H1 (cell line): ENCODE measurements at regions not wholly inside any gene's neighbourhood (a gene's known extent, or its start where the extent isn't known, plus 50 kb on each side); places are given as distances from the start of the nearest gene placed in this dataset.

Experiments
- CTCF ChIA-PET: fragments of 300-600 bp; sonication (Branson Sonifier 250); formaldehyde crosslinking; loops from one replicate; lab custom pipeline; 2021; ENCODE audit not compliant: partially characterized antibody; lab: Charles Lee
- POLR2A ChIA-PET: fragments of 300-600 bp; sonication (Branson Sonifier 250); formaldehyde crosslinking; loops from one replicate; lab custom pipeline; 2021; ENCODE audit warnings: inconsistent platforms; ENCODE audit not compliant: partially characterized antibody; lab: Charles Lee
- DNase-seq, 2 experiments: peaks; one replicate each; pipeline versions ENCODE4 v3.0.0 to v3.0.0-alpha.2; 2010 to 2022; ENCODE audit warnings: low spot score in 2 of 2, low read depth in 1 of 2, mixed read lengths in 1 of 2
- FAIRE-seq: peaks from 2 replicates; lab custom pipeline; 2011; peaks lifted over from hg19 to GRCh38; lab: Jason Lieb, UNC
- H2AFZ ChIP-seq: 2 replicates; pipeline ENCODE4 v1.8.1; 2012; ENCODE audit warnings: low read length, inconsistent platforms
- H2AK5ac ChIP-seq: 2 replicates; pipeline ENCODE4 v1.6.1; 2013; ENCODE audit warnings: low read depth, low read length
- H2BK120ac ChIP-seq: replicated peaks from 2 replicates; pipeline ENCODE3; 2013; ENCODE audit warnings: low read depth, low read length, inconsistent platforms
- H2BK12ac ChIP-seq: 2 replicates; pipeline ENCODE4 v1.6.1; 2013; ENCODE audit warnings: low read depth, low read length
- H2BK15ac ChIP-seq: 2 replicates; pipeline ENCODE4 v1.6.1; 2013; ENCODE audit warnings: low read length
- H2BK20ac ChIP-seq: 2 replicates; pipeline ENCODE4 v1.6.1; 2013; ENCODE audit warnings: low read length
- H2BK5ac ChIP-seq: 2 replicates; pipeline ENCODE4 v1.6.1; 2013; ENCODE audit warnings: low read depth, low read length
- H3K14ac ChIP-seq: 2 replicates; pipeline ENCODE4 v1.6.1; 2013; ENCODE audit warnings: inconsistent platforms; ENCODE audit not compliant: insufficient read length
- H3K18ac ChIP-seq: 2 replicates; pipeline ENCODE4 v1.6.1; 2013; ENCODE audit warnings: low read length; ENCODE audit errors: extremely low read depth
- H3K23ac ChIP-seq: 2 replicates; pipeline ENCODE4 v1.6.1; 2013; ENCODE audit warnings: inconsistent platforms; ENCODE audit not compliant: insufficient read length
- H3K23me2 ChIP-seq: 2 replicates; pipeline ENCODE4 v1.6.1; 2013; ENCODE audit warnings: low read depth, low read length
- H3K27ac ChIP-seq: 2 replicates; pipeline ENCODE4 v1.6.1; 2011; ENCODE audit warnings: low read depth, low read length, inconsistent platforms
- H3K27me3 ChIP-seq, 4 experiments: replicated peaks in 1 of 4; 1 replicate in 1 of 4; 2 replicates in 3 of 4; pipeline versions ENCODE4 v1.6.1 to v1.8.1; 2011 to 2013; ENCODE audit warnings: low read length in 3 of 4, mild to moderate bottlenecking in 3 of 4, inconsistent platforms in 2 of 4, mixed read lengths in 2 of 4, moderate library complexity in 1 of 4; ENCODE audit not compliant: control insufficient read depth in 3 of 4, insufficient read depth in 3 of 4; ENCODE audit errors: extremely low read depth in 1 of 4
- H3K36me3 ChIP-seq, 4 experiments: 2 replicates each; pipeline versions ENCODE4 v1.6.1 to v1.8.1; 2011 to 2013; ENCODE audit warnings: mild to moderate bottlenecking in 4 of 4, low read length in 3 of 4, moderate library complexity in 2 of 4, control low read depth in 1 of 4, inconsistent platforms in 1 of 4; ENCODE audit not compliant: insufficient read depth in 4 of 4, control insufficient read depth in 2 of 4
- H3K4ac ChIP-seq: replicated peaks from 2 replicates; pipeline ENCODE3; 2013; ENCODE audit warnings: low read length, low read depth, mixed read lengths, inconsistent platforms; ENCODE audit not compliant: insufficient read length
- H3K4me1 ChIP-seq, 4 experiments: replicated peaks in 1 of 4; 1 replicate in 1 of 4; 2 replicates in 3 of 4; pipeline versions ENCODE4 v1.6.1 to v1.8.1; 2011 to 2013; ENCODE audit warnings: low read length in 3 of 4, inconsistent platforms in 2 of 4, mixed read lengths in 1 of 4; ENCODE audit not compliant: insufficient read depth in 4 of 4, control insufficient read depth in 3 of 4
- H3K4me2 ChIP-seq, 2 experiments: 2 replicates each; pipeline versions ENCODE4 v1.6.1 to v1.8.1; 2011 to 2013; ENCODE audit warnings: low read depth in 2 of 2, low read length in 2 of 2, control low read depth in 1 of 2, inconsistent platforms in 1 of 2, mild to moderate bottlenecking in 1 of 2; ENCODE audit not compliant: insufficient read depth in 1 of 2
- H3K4me3 ChIP-seq, 4 experiments: fragments of 200-600, 300-600 bp in 1 of 4; sonication (generic), shearing (Covaris generic), sonication (Bioruptor Twin) in 1 of 4; 2 replicates each; pipeline versions ENCODE4 v1.5.1 to v1.8.1; 2011 to 2016; ENCODE audit warnings: low read length in 4 of 4, low read depth in 3 of 4, control low read depth in 2 of 4, inconsistent platforms in 2 of 4, mild to moderate bottlenecking in 2 of 4, mixed read lengths in 1 of 4, moderate library complexity in 1 of 4; ENCODE audit not compliant: insufficient read depth in 2 of 4; ENCODE audit errors: extremely low read depth in 1 of 4
- H3K56ac ChIP-seq: replicated peaks from 2 replicates; pipeline ENCODE3; 2013; ENCODE audit warnings: low read depth, mild to moderate bottlenecking, mixed read lengths, low read length, inconsistent platforms; ENCODE audit not compliant: insufficient read length
- H3K79me1 ChIP-seq: 2 replicates; pipeline ENCODE4 v1.6.1; 2013; ENCODE audit warnings: low read depth, low read length, control low read depth
- H3K79me2 ChIP-seq, 2 experiments: 2 replicates each; pipeline versions ENCODE4 v1.6.1 to v1.8.1; 2012 to 2013; ENCODE audit warnings: low read length in 2 of 2, mild to moderate bottlenecking in 2 of 2, inconsistent platforms in 1 of 2; ENCODE audit not compliant: insufficient read depth in 2 of 2, control insufficient read depth in 1 of 2
- H3K9ac ChIP-seq, 4 experiments: replicated peaks in 1 of 4; 1 replicate in 1 of 4; 2 replicates in 3 of 4; pipeline versions ENCODE4 v1.6.1 to v1.8.1; 2011 to 2013; ENCODE audit warnings: low read depth in 3 of 4, low read length in 3 of 4, control low read depth in 2 of 4, mild to moderate bottlenecking in 2 of 4, moderate library complexity in 2 of 4, inconsistent platforms in 1 of 4; ENCODE audit errors: extremely low read depth in 1 of 4
- H3K9me3 ChIP-seq, 2 experiments: 2 replicates each; pipeline versions ENCODE4 v1.6.1 to v1.8.1; 2012 to 2013; ENCODE audit warnings: mild to moderate bottlenecking in 2 of 2, moderate library complexity in 2 of 2, control low read depth in 1 of 2, inconsistent platforms in 1 of 2, low read depth in 1 of 2, low read length in 1 of 2, mixed read lengths in 1 of 2; ENCODE audit not compliant: insufficient read depth in 2 of 2
- H4K20me1 ChIP-seq, 2 experiments: replicated peaks in 1 of 2; 2 replicates each; pipeline versions ENCODE3 to v1.8.1; 2011 to 2013; ENCODE audit warnings: inconsistent platforms in 2 of 2, low read length in 2 of 2, mild to moderate bottlenecking in 1 of 2; ENCODE audit not compliant: insufficient read depth in 2 of 2, control insufficient read depth in 1 of 2
- H4K5ac ChIP-seq: 2 replicates; pipeline ENCODE4 v1.6.1; 2013; ENCODE audit warnings: low read length, low read depth, mixed read lengths, inconsistent platforms; ENCODE audit not compliant: insufficient read length
- H4K8ac ChIP-seq: 2 replicates; pipeline ENCODE4 v1.8.0; 2013; ENCODE audit warnings: mild to moderate bottlenecking, moderate library complexity, low read length, inconsistent platforms; ENCODE audit not compliant: insufficient read depth; ENCODE audit errors: extremely low read depth
- H4K91ac ChIP-seq: replicated peaks from 2 replicates; pipeline ENCODE3; 2013; ENCODE audit warnings: low read length, mixed read lengths, inconsistent platforms; ENCODE audit not compliant: insufficient read length
- ASH2L ChIP-seq: fragments of 200-600, 300-600 bp; sonication (generic); IDR thresholded peaks from one replicate; pipeline ENCODE4 v1.7.1; 2017; ENCODE audit warnings: low read length
- EZH2 ChIP-seq: fragments of 200-600 bp; sonication (generic); IDR thresholded peaks from 2 replicates; pipeline ENCODE4 v1.7.1; 2012; ENCODE audit warnings: low read depth, mild to moderate bottlenecking, moderate library complexity, low read length, inconsistent platforms; ENCODE audit not compliant: severe bottlenecking
- FOSL1 ChIP-seq: IDR thresholded peaks from 2 replicates; pipeline ENCODE4 v1.6.1; 2011; ENCODE audit warnings: mild to moderate bottlenecking, low read depth, low read length, moderate library complexity; ENCODE audit not compliant: insufficient read depth
- GABPA ChIP-seq: IDR thresholded peaks from 2 replicates; pipeline ENCODE4 v1.6.1; 2011; ENCODE audit warnings: mild to moderate bottlenecking, low read length, moderate library complexity, borderline replicate concordance; ENCODE audit not compliant: insufficient read depth
- HDAC6 ChIP-seq: IDR thresholded peaks from one replicate; pipeline ENCODE4 v1.7.1; 2012; ENCODE audit warnings: low read depth, mild to moderate bottlenecking, inconsistent platforms, low read length, moderate library complexity
- SIRT6 ChIP-seq: IDR thresholded peaks from one replicate; pipeline ENCODE4 v1.7.1; 2012; ENCODE audit warnings: low read length, inconsistent platforms
- SP2 ChIP-seq: IDR thresholded peaks from 2 replicates; pipeline ENCODE4 v1.6.1; 2012; ENCODE audit warnings: mild to moderate bottlenecking, low read length, inconsistent platforms
- TAF1 ChIP-seq: IDR thresholded peaks from 2 replicates; pipeline ENCODE4 v1.6.1; 2011; ENCODE audit warnings: mild to moderate bottlenecking, low read depth, low read length
- WGBS, 2 experiments: shearing (Covaris generic) in 1 of 2; methylation state at CpG; one replicate each; pipeline versions ENCODE4 v1.1.6 to v1.1.7; 2013 to 2015; ENCODE audit warnings: low lambda C conversion rate in 2 of 2, mixed read lengths in 2 of 2, inconsistent platforms in 1 of 2, low coverage in 1 of 2, missing lambda C conversion rate in 1 of 2; ENCODE audit not compliant: insufficient replicate concordance in 2 of 2, insufficient coverage in 1 of 2, insufficient read length in 1 of 2; ENCODE audit errors: extremely low coverage in 1 of 2, missing lambda C conversion rate in 1 of 2; 5-methylcytosine and 5-hydroxymethylcytosine counted together

- H3K9ac ChIP-seq, result no peak overlapping the region
- H3K4ac ChIP-seq, result no peak overlapping the region
- H3K23ac ChIP-seq, result no peak overlapping the region
- H2AK5ac ChIP-seq, result no peak overlapping the region
- H3K36me3 ChIP-seq, result no peaks in the 10 kb centered on the region
- H2BK5ac ChIP-seq, result no peak overlapping the region
- ChIA-PET CTCF (no interaction called here), POLR2A (no interaction called here)
- H4K91ac ChIP-seq, result no peak overlapping the region
- H3K4me2 ChIP-seq, result no peak overlapping the region
- no peak overlapping the region for H2BK120ac ChIP-seq
- H2BK15ac ChIP-seq, result no peak overlapping the region
- H4K8ac ChIP-seq, result no peak overlapping the region
- H3K56ac ChIP-seq, result no peak overlapping the region
- H3K79me1 ChIP-seq, result no peaks in the 10 kb centered on the region
- no peak overlapping the region for H2BK20ac ChIP-seq
- DNase-seq (no peak), FAIRE-seq (no peak)
- WGBS, 2 experiments, result 94% methylated on average over 2 of the region's 2 CpGs; no CpG with 5 or more reads in 1 of the 2 experiments
- H3K27ac ChIP-seq, result no peak overlapping the region
- H3K27me3 ChIP-seq, result no peaks in the 10 kb centered on the region
- no peak for TF ChIP-seq GABPA
- no peak for TF ChIP-seq SIRT6
- no peak for TF ChIP-seq EZH2
- no peak for TF ChIP-seq SP2
- TF ChIP-seq TAF1, result no peak
- no peak for TF ChIP-seq ASH2L
- no peak for TF ChIP-seq HDAC6
- TF ChIP-seq FOSL1, result no peak
- no peak overlapping the region for H4K5ac ChIP-seq
- H2AFZ ChIP-seq, result no peak overlapping the region
- H3K14ac ChIP-seq, result no peak overlapping the region
- H3K4me3 ChIP-seq, result no peak overlapping the region
- no peaks in the 10 kb centered on the region for H3K79me2 ChIP-seq
- H3K18ac ChIP-seq, result no peak overlapping the region
- H3K9me3 ChIP-seq, result no peaks in the 10 kb centered on the region
- no peaks in the 10 kb centered on the region for H3K23me2 ChIP-seq
- H4K20me1 ChIP-seq, result no peaks in the 10 kb centered on the region
- no peaks in the 10 kb centered on the region for H3K4me1 ChIP-seq
- no peak overlapping the region for H2BK12ac ChIP-seq
Observed at GRCh38 chr1:169012416-169012815, 94.1 kb upstream of the ATP1B1 start.
